HG03108 (cell line): ENCODE measurements at regions not wholly inside any gene's neighbourhood (a gene's known extent, or its start where the extent isn't known, plus 50 kb on each side); places are given as distances from the start of the nearest gene placed in this dataset.

Experiments used
- ATAC-seq: cut with Tn5 transposase; IDR thresholded peaks from one replicate; pipeline ENCODE4 v1.9.1; 2021; ENCODE audit warnings: moderate library complexity; ENCODE audit not compliant: unreplicated experiment

- ATAC-seq, result no peak
These were observed 241.6 kb upstream of the MKI67 start for GRCh38 chr10:128367807-128368206.

GRCh38 chr10:128369101-128369650, 243.0 kb upstream of the MKI67 start:
- ATAC-seq, result no peak

- ATAC-seq, result peak; percentile 78
These were observed 247.0 kb upstream of the MKI67 start for GRCh38 chr10:128373071-128373749.

- no peak for ATAC-seq
These were observed 247.6 kb upstream of the MKI67 start for GRCh38 chr10:128373831-128374230.

- no peak for ATAC-seq
These were observed 248.9 kb upstream of the MKI67 start for GRCh38 chr10:128375171-128375570.

GRCh38 chr10:128377364-128377987, 251.3 kb upstream of the MKI67 start:
- ATAC-seq, result no peak

- no peak for ATAC-seq
These were observed 251.8 kb upstream of the MKI67 start for GRCh38 chr10:128377988-128378387.

- no peak for ATAC-seq
These were observed 254.7 kb upstream of the MKI67 start for GRCh38 chr10:128380946-128381345.

- no peak for ATAC-seq
These were observed 256.0 kb upstream of the MKI67 start for GRCh38 chr10:128382225-128382624.

GRCh38 chr10:128384831-128385230, 258.6 kb upstream of the MKI67 start:
- no peak for ATAC-seq

GRCh38 chr10:128386231-128386630, 260.0 kb upstream of the MKI67 start:
- ATAC-seq, result no peak

- no peak for ATAC-seq
These were observed 260.8 kb upstream of the MKI67 start for GRCh38 chr10:128386816-128387604.

GRCh38 chr10:128390596-128390995, 264.4 kb upstream of the MKI67 start:
- no peak for ATAC-seq

- no peak for ATAC-seq
These were observed 267.3 kb upstream of the MKI67 start for GRCh38 chr10:128393546-128393945.

GRCh38 chr10:128398118-128398517, 271.9 kb upstream of the MKI67 start:
- no peak for ATAC-seq

- ATAC-seq, result no peak
These were observed 272.8 kb upstream of the MKI67 start for GRCh38 chr10:128398999-128399398.

GRCh38 chr10:128400564-128400963, 274.3 kb upstream of the MKI67 start:
- no peak for ATAC-seq

GRCh38 chr10:128405450-128405849, 279.2 kb upstream of the MKI67 start:
- no peak for ATAC-seq

GRCh38 chr10:128411643-128412042, 285.4 kb upstream of the MKI67 start:
- ATAC-seq, result no peak

GRCh38 chr10:128414568-128414967, 288.3 kb upstream of the MKI67 start:
- ATAC-seq, result no peak

GRCh38 chr10:128416231-128416630, 290.0 kb upstream of the MKI67 start:
- no peak for ATAC-seq

GRCh38 chr10:128417826-128418225, 291.6 kb upstream of the MKI67 start:
- no peak for ATAC-seq
